OCI-LY3 (cell line): ENCODE measurements at regions not wholly inside any gene's neighbourhood (a gene's known extent, or its start where the extent isn't known, plus 50 kb on each side); places are given as distances from the start of the nearest gene placed in this dataset.

Experiments
- H2AFZ ChIP-seq: fragments of 200-600, 300-600 bp; shearing (Covaris generic); 2 replicates; pipeline ENCODE4 v1.6.0; 2014; ENCODE audit warnings: antibody characterized with exemption, low read depth, low read length
- H3K27ac ChIP-seq: fragments of 200-600, 300-600 bp; sonication (generic); 2 replicates; pipeline ENCODE4 v1.5.1; 2014; ENCODE audit warnings: mild to moderate bottlenecking, low read length, moderate library complexity, mixed read lengths
- H3K27me3 ChIP-seq: fragments of 200-600, 300-600 bp; sonication (generic); 2 replicates; pipeline ENCODE4 v1.6.1; 2014; ENCODE audit warnings: low read depth, low read length, mixed read lengths
- H3K36me3 ChIP-seq: fragments of 200-600, 300-600 bp; sonication (generic); replicated peaks from 2 replicates; pipeline ENCODE3; 2014; ENCODE audit warnings: low read depth, low read length, mixed read lengths
- H3K4me1 ChIP-seq: fragments of 300-600, 200-600 bp; sonication (generic); 2 replicates; pipeline ENCODE4 v1.6.1; 2014; ENCODE audit warnings: low read length, mixed read lengths
- H3K4me2 ChIP-seq: fragments of 200-600, 300-600 bp; sonication (generic); 2 replicates; pipeline ENCODE4 v1.6.1; 2014; ENCODE audit warnings: low read length, mixed read lengths
- H3K4me3 ChIP-seq: fragments of 300-600, 200-600 bp; sonication (generic); 2 replicates; pipeline ENCODE4 v1.5.1; 2014; ENCODE audit warnings: antibody characterized with exemption, mild to moderate bottlenecking, low read length, moderate library complexity
- H3K79me2 ChIP-seq: fragments of 300-600, 200-600 bp; shearing (Covaris generic); 2 replicates; pipeline ENCODE4 v1.6.1; 2014; ENCODE audit warnings: mild to moderate bottlenecking, low read length, mixed read lengths
- H3K9ac ChIP-seq: fragments of 300-600, 200-600 bp; shearing (Covaris generic); 2 replicates; pipeline ENCODE4 v1.6.0; 2014; ENCODE audit warnings: mild to moderate bottlenecking, low read length, moderate library complexity
- H3K9me3 ChIP-seq: fragments of 200-600, 300-600 bp; shearing (Covaris generic); 2 replicates; pipeline ENCODE4 v1.6.1; 2014; ENCODE audit warnings: low read length, mixed read lengths; ENCODE audit not compliant: insufficient read depth
- H4K20me1 ChIP-seq: fragments of 200-600, 300-600 bp; sonication (generic); 2 replicates; pipeline ENCODE4 v1.6.1; 2016; ENCODE audit warnings: low read length, mixed read lengths; ENCODE audit not compliant: insufficient read depth
- EZH2phosphoT487 ChIP-seq: fragments of 200-600 bp; shearing (Covaris generic); IDR thresholded peaks from 2 replicates; pipeline ENCODE4 v1.6.1; 2018; ENCODE audit warnings: antibody characterized with exemption, mixed run types, low read depth
- TF ChIP-seq, protein P1 (sequence below): fragments of 200-600, 300-600 bp; sonication (generic); IDR thresholded peaks from 2 replicates; pipeline ENCODE4 v1.5.1; 2014; ENCODE audit warnings: antibody characterized with exemption, low read length, low read depth

DNA sequence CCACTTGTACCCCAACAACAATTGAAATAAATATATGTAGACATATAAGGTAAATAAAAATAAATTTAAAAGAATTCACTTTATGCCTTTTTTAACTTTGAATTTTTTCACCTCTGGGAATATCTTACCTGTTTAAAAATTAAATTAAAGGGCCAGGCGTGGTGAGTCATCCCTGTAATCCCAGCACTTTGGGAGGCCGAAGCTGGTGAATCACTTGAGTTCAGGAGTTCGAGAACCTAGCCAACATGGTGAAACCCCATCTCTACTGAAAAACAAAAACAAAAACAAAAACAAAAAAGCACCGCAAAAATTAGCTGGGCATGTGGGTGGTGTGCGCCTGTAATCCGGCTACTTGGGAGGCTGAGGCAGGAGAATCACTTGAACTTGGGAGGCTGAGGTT, 164.8 kb downstream of the AASDH start:
- Histone ChIP-seq H3K27ac (no peak overlapping the region), H3K9ac (no peak overlapping the region), H3K4me2 (no peak overlapping the region), H3K9me3 (no peaks in the 10 kb centered on the region), H3K27me3 (no peaks in the 10 kb centered on the region), H3K4me3 (no peak overlapping the region), H3K4me1 (no peaks in the 10 kb centered on the region), H4K20me1 (no peaks in the 10 kb centered on the region), H2AFZ (no peak overlapping the region), H3K36me3 (no peaks in the 10 kb centered on the region), H3K79me2 (no peaks in the 10 kb centered on the region)
- TF ChIP-seq, protein P1, sequence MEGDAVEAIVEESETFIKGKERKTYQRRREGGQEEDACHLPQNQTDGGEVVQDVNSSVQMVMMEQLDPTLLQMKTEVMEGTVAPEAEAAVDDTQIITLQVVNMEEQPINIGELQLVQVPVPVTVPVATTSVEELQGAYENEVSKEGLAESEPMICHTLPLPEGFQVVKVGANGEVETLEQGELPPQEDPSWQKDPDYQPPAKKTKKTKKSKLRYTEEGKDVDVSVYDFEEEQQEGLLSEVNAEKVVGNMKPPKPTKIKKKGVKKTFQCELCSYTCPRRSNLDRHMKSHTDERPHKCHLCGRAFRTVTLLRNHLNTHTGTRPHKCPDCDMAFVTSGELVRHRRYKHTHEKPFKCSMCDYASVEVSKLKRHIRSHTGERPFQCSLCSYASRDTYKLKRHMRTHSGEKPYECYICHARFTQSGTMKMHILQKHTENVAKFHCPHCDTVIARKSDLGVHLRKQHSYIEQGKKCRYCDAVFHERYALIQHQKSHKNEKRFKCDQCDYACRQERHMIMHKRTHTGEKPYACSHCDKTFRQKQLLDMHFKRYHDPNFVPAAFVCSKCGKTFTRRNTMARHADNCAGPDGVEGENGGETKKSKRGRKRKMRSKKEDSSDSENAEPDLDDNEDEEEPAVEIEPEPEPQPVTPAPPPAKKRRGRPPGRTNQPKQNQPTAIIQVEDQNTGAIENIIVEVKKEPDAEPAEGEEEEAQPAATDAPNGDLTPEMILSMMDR: no peak
- TF ChIP-seq EZH2phosphoT487: no peak

GRCh38 chr4:56220261-56220660, 167.0 kb downstream of the AASDH start:
- Histone ChIP-seq H3K36me3 (no peaks in the 10 kb centered on the region), H3K27me3 (no peaks in the 10 kb centered on the region), H3K27ac (no peak overlapping the region), H2AFZ (no peak overlapping the region), H3K4me1 (no peaks in the 10 kb centered on the region), H3K9me3 (no peaks in the 10 kb centered on the region), H3K79me2 (no peaks in the 10 kb centered on the region), H3K4me2 (no peak overlapping the region), H3K4me3 (no peak overlapping the region), H4K20me1 (no peaks in the 10 kb centered on the region), H3K9ac (no peak overlapping the region)
- TF ChIP-seq, protein P1: no peak
- TF ChIP-seq EZH2phosphoT487: no peak

DNA sequence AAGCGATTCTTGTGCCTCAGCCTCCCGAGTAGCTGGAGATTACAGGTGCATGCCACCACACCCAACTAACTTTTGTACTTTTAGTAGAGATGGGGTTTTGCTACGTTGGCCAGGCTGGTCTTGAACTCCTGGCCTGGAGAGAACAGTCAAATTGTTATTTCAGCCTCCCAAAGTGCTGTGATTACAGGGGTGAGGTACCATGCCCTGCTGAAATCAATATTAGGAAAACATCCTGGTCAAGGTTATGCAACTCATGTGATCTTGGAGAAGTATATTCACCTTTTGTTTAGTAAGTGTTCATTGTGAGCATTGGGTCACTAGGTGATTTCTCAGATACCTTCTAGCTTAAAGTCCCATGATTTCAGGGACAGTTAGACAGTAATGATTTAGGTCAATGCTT, 167.8 kb downstream of the AASDH start:
- Histone ChIP-seq H3K79me2 (no peaks in the 10 kb centered on the region), H2AFZ (no peak overlapping the region), H3K4me2 (no peak overlapping the region), H3K36me3 (no peaks in the 10 kb centered on the region), H3K9ac (no peak overlapping the region), H3K4me3 (no peak overlapping the region), H3K27ac (no peak overlapping the region), H4K20me1 (no peaks in the 10 kb centered on the region), H3K27me3 (no peaks in the 10 kb centered on the region), H3K4me1 (no peaks in the 10 kb centered on the region), H3K9me3 (no peaks in the 10 kb centered on the region)
- TF ChIP-seq, protein P1: no peak
- TF ChIP-seq EZH2phosphoT487: no peak

DNA sequence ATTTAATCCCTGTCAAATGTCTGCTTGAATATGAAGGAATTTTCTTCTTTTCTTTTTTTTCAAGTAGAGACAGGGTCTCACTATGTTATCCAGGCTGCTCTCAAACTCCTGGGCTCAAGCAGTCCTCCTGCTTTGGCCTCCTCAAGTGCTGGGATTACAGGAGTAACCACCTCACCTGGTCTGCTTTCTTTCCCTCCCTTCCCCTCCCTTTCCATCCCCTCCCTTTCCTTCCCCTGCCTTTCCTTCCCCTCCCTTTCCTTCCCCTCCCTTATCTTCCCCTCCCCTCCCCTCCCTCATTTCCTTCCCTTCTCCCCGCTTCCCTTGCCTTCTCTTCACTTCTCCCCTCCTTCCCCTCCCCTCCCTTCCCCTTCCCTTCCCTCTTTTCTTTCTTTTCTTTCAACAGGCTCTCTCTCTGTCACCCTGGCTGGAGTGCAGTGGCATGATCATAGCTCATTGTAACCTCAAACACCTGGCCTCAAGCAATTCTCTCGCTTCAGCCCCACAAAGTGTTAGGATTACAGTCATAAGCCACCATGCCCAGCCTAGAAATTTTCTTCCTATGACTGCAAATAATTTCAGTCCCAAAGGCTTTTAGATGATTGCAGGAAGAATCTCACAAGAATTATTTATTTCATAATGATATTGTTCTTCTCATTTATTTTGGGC, 168.9 kb downstream of the AASDH start:
- no peaks in the 10 kb centered on the region for H3K36me3 ChIP-seq
- H3K9me3 ChIP-seq: no peaks in the 10 kb centered on the region
- no peak overlapping the region for H2AFZ ChIP-seq
- no peak overlapping the region for H3K9ac ChIP-seq
- no peaks in the 10 kb centered on the region for H3K27me3 ChIP-seq
- no peak overlapping the region for H3K4me2 ChIP-seq
- no peaks in the 10 kb centered on the region for H4K20me1 ChIP-seq
- TF ChIP-seq, protein P1: no peak
- no peak for TF ChIP-seq EZH2phosphoT487
- no peaks in the 10 kb centered on the region for H3K79me2 ChIP-seq
- no peaks in the 10 kb centered on the region for H3K4me1 ChIP-seq
- no peak overlapping the region for H3K4me3 ChIP-seq
- H3K27ac ChIP-seq: no peak overlapping the region
